Nephron progenitor cell (in vitro differentiated cells): ENCODE measurements at regions not wholly inside any gene's neighbourhood (a gene's known extent, or its start where the extent isn't known, plus 50 kb on each side); places are given as distances from the start of the nearest gene placed in this dataset.

Experiments
- DNase-seq: peaks from one replicate; pipeline ENCODE4 v3.0.0; 2021
- H3K27ac Mint-ChIP-seq: 2 replicates; pipeline ENCODE4 v1.8.0; 2021; ENCODE audit warnings: mild to moderate bottlenecking, moderate library complexity, mixed read lengths
- H3K27me3 Mint-ChIP-seq: 2 replicates; pipeline ENCODE4 v1.8.0; 2021; ENCODE audit warnings: mild to moderate bottlenecking, low read depth, mixed read lengths; ENCODE audit not compliant: poor library complexity
- H3K36me3 Mint-ChIP-seq: 2 replicates; pipeline ENCODE4 v1.8.0; 2021; ENCODE audit warnings: low read depth, mixed read lengths
- H3K4me1 Mint-ChIP-seq: 2 replicates; pipeline ENCODE4 v1.8.0; 2021; ENCODE audit warnings: mixed read lengths
- H3K4me3 Mint-ChIP-seq: 2 replicates; pipeline ENCODE4 v1.8.0; 2021; ENCODE audit warnings: mild to moderate bottlenecking, moderate library complexity, mixed read lengths
- H3K9me3 Mint-ChIP-seq: 2 replicates; pipeline ENCODE4 v1.8.0; 2021; ENCODE audit warnings: mild to moderate bottlenecking, moderate library complexity, mixed read lengths
- TF ChIP-seq, protein P1 (sequence below): fragments of 200-600 bp; sonication (generic); IDR thresholded peaks from 2 replicates; pipeline ENCODE4 v1.5.0; 2021; ENCODE audit warnings: antibody characterized with exemption

DNA sequence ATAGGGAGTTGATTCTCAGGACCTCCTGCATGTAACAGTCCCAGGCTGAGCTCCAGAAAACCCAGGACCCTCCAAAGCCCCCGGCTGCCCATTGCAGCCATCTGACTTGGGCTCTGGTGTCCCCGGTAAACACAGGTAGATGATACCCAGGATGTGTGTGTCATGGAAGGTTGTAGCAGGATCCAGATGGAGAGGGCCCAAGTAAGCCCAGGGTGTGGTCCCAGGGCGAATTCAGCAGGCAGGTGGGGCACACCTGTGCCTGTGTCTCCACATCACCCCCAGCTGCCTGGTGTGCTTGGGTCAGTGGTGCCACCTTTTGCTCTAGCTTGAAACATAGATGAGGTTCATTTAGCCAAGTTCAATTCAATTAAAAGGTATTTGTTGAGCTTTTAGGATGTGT, 524.1 kb downstream of the GLRX3 start:
- no peak overlapping the region for H3K4me3 Mint-ChIP-seq
- peaks cover 11% of the 10 kb centered on the region for H3K27me3 Mint-ChIP-seq
- no peak for DNase-seq
- no peaks in the 10 kb centered on the region for H3K9me3 Mint-ChIP-seq
- no peaks in the 10 kb centered on the region for H3K36me3 Mint-ChIP-seq
- H3K4me1 Mint-ChIP-seq: peaks cover 10% of the 10 kb centered on the region
- TF ChIP-seq, protein P1, sequence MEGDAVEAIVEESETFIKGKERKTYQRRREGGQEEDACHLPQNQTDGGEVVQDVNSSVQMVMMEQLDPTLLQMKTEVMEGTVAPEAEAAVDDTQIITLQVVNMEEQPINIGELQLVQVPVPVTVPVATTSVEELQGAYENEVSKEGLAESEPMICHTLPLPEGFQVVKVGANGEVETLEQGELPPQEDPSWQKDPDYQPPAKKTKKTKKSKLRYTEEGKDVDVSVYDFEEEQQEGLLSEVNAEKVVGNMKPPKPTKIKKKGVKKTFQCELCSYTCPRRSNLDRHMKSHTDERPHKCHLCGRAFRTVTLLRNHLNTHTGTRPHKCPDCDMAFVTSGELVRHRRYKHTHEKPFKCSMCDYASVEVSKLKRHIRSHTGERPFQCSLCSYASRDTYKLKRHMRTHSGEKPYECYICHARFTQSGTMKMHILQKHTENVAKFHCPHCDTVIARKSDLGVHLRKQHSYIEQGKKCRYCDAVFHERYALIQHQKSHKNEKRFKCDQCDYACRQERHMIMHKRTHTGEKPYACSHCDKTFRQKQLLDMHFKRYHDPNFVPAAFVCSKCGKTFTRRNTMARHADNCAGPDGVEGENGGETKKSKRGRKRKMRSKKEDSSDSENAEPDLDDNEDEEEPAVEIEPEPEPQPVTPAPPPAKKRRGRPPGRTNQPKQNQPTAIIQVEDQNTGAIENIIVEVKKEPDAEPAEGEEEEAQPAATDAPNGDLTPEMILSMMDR: no peak
- no peak overlapping the region for H3K27ac Mint-ChIP-seq

DNA sequence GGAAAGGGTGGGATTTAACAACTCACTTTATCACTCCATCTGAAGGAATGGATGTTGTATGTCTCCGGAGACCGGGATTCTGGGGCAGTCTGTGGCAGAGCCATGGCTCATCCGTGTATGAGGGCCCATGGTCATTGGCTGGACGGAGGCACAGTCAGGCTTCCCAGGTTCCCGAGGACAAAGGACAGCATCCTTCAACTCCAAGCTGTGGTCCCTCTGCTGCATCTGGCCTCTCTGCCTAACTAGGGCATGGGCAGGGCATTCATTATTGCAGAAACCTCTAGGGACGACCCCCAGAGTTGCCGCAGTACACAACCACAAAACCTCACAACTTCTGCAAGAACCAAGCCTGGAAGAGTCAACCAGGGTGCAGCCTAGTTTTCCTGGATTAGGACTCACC, 525.2 kb downstream of the GLRX3 start:
- TF ChIP-seq, protein P1: no peak
- DNase-seq: no peak
- Mint-ChIP-seq H3K36me3 (no peaks in the 10 kb centered on the region), H3K9me3 (peaks cover 8% of the 10 kb centered on the region), H3K27ac (no peak overlapping the region), H3K4me1 (peaks cover 2% of the 10 kb centered on the region), H3K4me3 (no peak overlapping the region), H3K27me3 (peaks cover 13% of the 10 kb centered on the region)

DNA sequence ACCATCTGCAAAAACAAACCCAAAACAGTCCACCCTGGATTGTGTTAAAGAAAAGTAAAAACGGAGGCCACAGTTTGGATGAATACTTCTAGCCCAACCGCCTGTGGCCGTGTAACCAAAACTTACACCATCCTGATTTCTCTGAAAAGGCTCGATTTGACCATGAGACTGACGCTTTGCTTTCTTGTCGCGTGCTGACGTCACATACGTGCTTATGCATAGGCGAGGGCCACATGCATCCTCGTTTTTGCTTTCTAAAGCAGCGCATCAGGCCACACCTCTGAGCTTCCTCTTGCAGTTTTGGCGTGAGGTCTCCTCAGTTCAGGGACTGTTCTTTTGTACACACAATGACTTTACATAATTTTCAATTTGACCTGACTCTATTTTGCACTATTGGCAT, 526.6 kb downstream of the GLRX3 start:
- TF ChIP-seq, protein P1: no peak
- DNase-seq: no peak
- H3K27ac Mint-ChIP-seq: no peak overlapping the region
- no peak overlapping the region for H3K4me3 Mint-ChIP-seq
- H3K36me3 Mint-ChIP-seq: no peaks in the 10 kb centered on the region
- H3K27me3 Mint-ChIP-seq: peaks cover 13% of the 10 kb centered on the region
- peaks cover 8% of the 10 kb centered on the region for H3K9me3 Mint-ChIP-seq
- H3K4me1 Mint-ChIP-seq: no peaks in the 10 kb centered on the region

DNA sequence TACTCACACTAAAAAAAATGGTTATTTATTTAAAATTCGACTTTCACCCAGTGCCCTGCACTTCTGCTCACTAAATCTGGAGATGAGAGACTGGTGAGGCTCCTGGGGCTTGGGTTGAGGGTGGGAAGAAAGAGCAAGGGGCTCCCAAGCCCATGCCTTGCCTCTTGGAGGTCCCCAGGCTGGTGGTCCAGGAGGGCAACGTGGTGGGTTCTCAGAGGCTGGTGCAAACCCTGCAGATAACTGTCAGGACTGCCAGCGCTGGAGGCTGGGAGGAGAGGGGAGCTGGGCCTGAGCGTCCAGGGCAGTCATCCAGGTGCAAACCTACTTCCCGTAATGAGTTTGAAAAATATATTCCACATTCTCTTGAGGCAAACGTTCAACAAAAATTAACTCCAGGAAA, 528.3 kb downstream of the GLRX3 start:
- peaks cover 10% of the 10 kb centered on the region for H3K27me3 Mint-ChIP-seq
- no peaks in the 10 kb centered on the region for H3K36me3 Mint-ChIP-seq
- no peak for DNase-seq
- TF ChIP-seq, protein P1: no peak
- H3K27ac Mint-ChIP-seq: no peak overlapping the region
- H3K4me3 Mint-ChIP-seq: no peak overlapping the region
- no peaks in the 10 kb centered on the region for H3K4me1 Mint-ChIP-seq
- H3K9me3 Mint-ChIP-seq: peaks cover 8% of the 10 kb centered on the region

DNA sequence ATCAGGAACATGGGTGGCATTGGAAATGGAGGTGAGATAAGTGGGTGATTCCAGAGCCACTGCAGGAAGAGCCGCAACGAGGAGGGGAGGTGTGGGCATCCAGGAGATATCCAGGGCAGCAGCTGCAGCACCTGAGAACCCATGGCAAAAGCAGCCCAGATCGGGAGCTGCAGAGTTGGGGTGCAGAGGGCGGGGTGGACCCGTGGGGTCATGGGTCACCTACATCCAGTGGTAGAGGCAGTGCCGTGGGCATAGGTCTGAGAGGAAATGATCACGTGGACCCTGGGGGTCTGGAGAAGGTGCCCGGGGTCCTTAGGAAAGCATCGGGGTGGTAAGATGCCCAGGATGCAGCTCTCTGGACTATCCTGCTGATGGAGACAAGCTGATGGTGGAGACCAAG, 530.0 kb downstream of the GLRX3 start:
- Mint-ChIP-seq H3K36me3 (no peaks in the 10 kb centered on the region), H3K4me1 (no peaks in the 10 kb centered on the region), H3K4me3 (no peak overlapping the region), H3K9me3 (peaks cover 15% of the 10 kb centered on the region), H3K27ac (no peak overlapping the region), H3K27me3 (peaks cover 18% of the 10 kb centered on the region)
- TF ChIP-seq, protein P1: no peak
- DNase-seq: no peak

DNA sequence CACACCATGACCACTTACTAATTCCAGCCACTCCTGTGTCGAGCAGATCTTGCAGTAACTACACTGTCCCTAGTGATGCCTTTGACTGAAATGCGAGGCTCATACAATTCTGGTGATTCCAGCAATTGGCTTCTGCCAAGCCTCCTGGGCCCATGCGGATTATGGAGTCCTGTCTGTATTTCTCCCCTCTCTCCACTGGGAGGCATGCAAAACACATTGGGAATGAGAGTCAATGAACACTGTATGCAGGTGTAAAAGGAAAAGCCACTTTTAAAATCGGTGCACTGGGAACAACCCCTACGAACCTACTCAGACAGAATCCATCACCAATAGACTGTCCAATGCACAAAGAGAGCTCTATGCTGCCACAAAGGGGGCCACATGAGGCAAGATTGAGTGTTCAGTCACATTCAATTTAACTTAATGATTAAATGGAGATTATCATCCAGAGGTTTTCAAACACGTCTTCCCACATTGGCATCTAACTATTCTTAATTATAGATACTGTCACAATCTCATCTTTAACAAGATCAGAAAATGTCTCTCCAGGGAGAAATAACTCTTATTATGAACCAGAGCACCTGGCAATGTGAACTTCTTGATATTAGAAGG, 550.6 kb downstream of the GLRX3 start:
- no peak overlapping the region for H3K4me3 Mint-ChIP-seq
- TF ChIP-seq, protein P1: peak; percentile 58
- no peaks in the 10 kb centered on the region for H3K36me3 Mint-ChIP-seq
- no peak overlapping the region for H3K27ac Mint-ChIP-seq
- DNase-seq: peak; percentile 14
- no peaks in the 10 kb centered on the region for H3K4me1 Mint-ChIP-seq
- peaks cover 3% of the 10 kb centered on the region for H3K27me3 Mint-ChIP-seq
- peaks cover 6% of the 10 kb centered on the region for H3K9me3 Mint-ChIP-seq
